HCT116 (cell line): ENCODE measurements at regions not wholly inside any gene's neighbourhood (a gene's known extent, or its start where the extent isn't known, plus 50 kb on each side); places are given as distances from the start of the nearest gene placed in this dataset.

Source experiments
- EZH2phosphoT487 ChIP-seq: fragments of 200-600 bp; IDR thresholded peaks from 2 replicates; pipeline ENCODE4 v1.6.1; 2018; ENCODE audit warnings: antibody characterized with exemption, borderline replicate concordance
- MAX ChIP-seq: IDR thresholded peaks from 2 replicates; pipeline ENCODE4 v1.6.1; 2012
- POLR2A ChIP-seq: IDR thresholded peaks from 2 replicates; pipeline ENCODE4 v1.7.0; 2011; ENCODE audit warnings: borderline replicate concordance; ENCODE audit not compliant: insufficient read depth, insufficient read length; ENCODE audit errors: extremely low read depth
- ZBTB33 ChIP-seq: IDR thresholded peaks from 2 replicates; pipeline ENCODE4 v1.6.1; 2011; ENCODE audit warnings: mild to moderate bottlenecking, low read length, moderate library complexity; ENCODE audit not compliant: insufficient replicate concordance; ENCODE audit errors: extremely low read depth
- TF ChIP-seq, protein P1 (sequence below), 3 experiments: fragments of 200-600 bp in 1 of 3; sonication (generic) in 1 of 3; IDR thresholded peaks in 2 of 3; conservative IDR thresholded peaks in 1 of 3; 2 replicates each; pipeline ENCODE4 v1.5.1; 2012 to 2017; ENCODE audit warnings: low read depth in 2 of 3, low read length in 2 of 3, antibody characterized with exemption in 1 of 3, borderline replicate concordance in 1 of 3, control low read depth in 1 of 3, mild to moderate bottlenecking in 1 of 3, mixed read lengths in 1 of 3, mixed run types in 1 of 3, moderate library complexity in 1 of 3; ENCODE audit not compliant: insufficient read depth in 1 of 3
- TF ChIP-seq, protein P2 (sequence below): IDR thresholded peaks from 2 replicates; pipeline ENCODE4 v1.6.1; 2012

DNA sequence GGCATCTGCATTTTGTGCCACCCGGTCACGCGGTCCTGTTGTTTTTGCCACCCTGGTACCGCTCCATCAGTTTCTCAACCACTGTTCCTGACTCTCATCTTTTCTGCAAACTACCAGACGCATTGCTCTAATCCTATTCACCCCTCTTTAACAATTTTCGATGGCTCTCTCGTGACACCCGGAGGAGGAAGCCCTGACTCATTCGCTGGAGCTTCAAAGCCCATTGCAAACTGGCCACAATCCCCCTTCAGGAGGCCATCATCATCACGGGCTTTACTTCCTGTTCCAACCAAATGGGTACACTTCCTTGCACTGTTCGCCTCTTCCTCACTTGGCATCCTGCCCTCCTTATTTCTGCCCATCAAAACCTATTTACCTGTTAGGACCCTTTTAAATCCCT lies 155.3 kb downstream of the RGS9 start:
- TF ChIP-seq MAX (no peak), EZH2phosphoT487 (no peak), ZBTB33 (no peak), POLR2A (no peak)
- TF ChIP-seq, protein P1, sequence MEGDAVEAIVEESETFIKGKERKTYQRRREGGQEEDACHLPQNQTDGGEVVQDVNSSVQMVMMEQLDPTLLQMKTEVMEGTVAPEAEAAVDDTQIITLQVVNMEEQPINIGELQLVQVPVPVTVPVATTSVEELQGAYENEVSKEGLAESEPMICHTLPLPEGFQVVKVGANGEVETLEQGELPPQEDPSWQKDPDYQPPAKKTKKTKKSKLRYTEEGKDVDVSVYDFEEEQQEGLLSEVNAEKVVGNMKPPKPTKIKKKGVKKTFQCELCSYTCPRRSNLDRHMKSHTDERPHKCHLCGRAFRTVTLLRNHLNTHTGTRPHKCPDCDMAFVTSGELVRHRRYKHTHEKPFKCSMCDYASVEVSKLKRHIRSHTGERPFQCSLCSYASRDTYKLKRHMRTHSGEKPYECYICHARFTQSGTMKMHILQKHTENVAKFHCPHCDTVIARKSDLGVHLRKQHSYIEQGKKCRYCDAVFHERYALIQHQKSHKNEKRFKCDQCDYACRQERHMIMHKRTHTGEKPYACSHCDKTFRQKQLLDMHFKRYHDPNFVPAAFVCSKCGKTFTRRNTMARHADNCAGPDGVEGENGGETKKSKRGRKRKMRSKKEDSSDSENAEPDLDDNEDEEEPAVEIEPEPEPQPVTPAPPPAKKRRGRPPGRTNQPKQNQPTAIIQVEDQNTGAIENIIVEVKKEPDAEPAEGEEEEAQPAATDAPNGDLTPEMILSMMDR (IDR thresholded peaks at IDR 0.05 in 2 of 3, conservative IDR thresholded peaks at IDR 0.05 in 1 of 3; ENCODE audit: borderline replicate concordance in 1 of 3, insufficient read depth in 1 of 3, low read depth in 2 of 3, low read length in 2 of 3) = no peak
- TF ChIP-seq, protein P2, sequence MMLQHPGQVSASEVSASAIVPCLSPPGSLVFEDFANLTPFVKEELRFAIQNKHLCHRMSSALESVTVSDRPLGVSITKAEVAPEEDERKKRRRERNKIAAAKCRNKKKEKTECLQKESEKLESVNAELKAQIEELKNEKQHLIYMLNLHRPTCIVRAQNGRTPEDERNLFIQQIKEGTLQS = no peak
